HG03460 (cell line): ENCODE measurements at regions not wholly inside any gene's neighbourhood (a gene's known extent, or its start where the extent isn't known, plus 50 kb on each side); places are given as distances from the start of the nearest gene placed in this dataset.
A peak's percentile ranks its signal among the peaks of the same experiment; 100 is the strongest.

ENCODE experiments used
- ATAC-seq: cut with Tn5 transposase; IDR thresholded peaks from one replicate; pipeline ENCODE4 v1.9.1; 2021; ENCODE audit not compliant: unreplicated experiment

- ATAC-seq = no peak
These were observed 400.5 kb downstream of the LRIG3 start for GRCh38 chr12:58519839-58520238.

- ATAC-seq = no peak
These were observed 399.2 kb downstream of the LRIG3 start for GRCh38 chr12:58521152-58521551.

GRCh38 chr12:58521796-58522195 lies 398.5 kb downstream of the LRIG3 start:
- ATAC-seq = no peak

DNA sequence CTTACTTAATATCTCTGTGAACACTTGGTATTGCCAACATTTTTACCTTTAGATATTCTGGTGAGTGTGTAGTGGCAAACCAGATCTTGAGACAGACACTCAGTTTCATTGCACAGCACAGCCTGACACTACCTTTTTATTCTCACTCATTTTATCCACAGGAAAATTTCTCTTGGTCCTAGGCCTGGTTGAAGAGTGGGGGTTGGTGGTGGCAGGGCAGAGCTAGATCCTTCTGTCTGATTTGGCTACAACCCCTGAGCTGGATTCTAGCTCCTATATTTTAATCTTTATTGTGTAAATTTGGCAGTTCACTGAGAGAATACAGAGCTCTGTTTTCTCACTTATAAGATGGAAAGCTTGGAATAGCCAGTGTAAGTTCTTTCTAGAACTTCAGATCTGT lies 396.9 kb downstream of the LRIG3 start:
- no peak for ATAC-seq

DNA sequence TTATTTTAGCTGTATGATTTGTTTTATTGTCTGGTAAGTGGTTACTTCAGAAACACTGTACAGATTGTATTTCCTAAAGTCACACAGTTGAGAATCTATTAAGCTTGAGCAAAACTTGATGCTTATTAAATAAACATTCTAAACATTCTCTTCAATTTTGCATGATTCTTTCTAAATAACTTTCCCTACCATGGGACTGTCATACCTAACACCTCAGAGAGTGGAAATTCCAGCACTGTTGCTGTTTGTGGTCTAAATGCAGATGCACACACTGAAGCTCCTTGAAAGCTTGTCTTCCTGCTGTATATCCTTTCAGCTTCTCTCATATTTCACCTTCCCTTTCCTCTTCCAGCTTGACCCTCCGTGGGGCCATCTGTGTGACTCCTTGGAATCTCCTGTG lies 392.0 kb downstream of the LRIG3 start:
- no peak for ATAC-seq

- no peak for ATAC-seq
These were observed 391.1 kb downstream of the LRIG3 start for GRCh38 chr12:58529114-58529665.

- ATAC-seq = no peak
These were observed 390.2 kb downstream of the LRIG3 start for GRCh38 chr12:58529897-58530741.

DNA sequence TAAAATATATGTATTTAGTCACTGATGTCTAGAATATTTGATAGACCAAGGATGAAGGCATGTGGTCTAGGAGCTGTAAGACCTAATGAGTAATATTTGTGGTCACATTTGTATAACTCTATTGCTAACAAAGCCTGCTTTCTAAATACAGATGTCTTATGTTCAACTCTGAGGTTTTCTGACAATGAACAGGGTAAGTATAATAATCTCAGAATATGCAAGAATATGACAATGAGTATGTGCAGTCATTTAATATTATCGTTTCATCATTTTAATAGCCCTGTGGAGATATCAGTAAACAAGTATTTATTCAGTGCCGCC lies 389.6 kb downstream of the LRIG3 start:
- no peak for ATAC-seq

DNA sequence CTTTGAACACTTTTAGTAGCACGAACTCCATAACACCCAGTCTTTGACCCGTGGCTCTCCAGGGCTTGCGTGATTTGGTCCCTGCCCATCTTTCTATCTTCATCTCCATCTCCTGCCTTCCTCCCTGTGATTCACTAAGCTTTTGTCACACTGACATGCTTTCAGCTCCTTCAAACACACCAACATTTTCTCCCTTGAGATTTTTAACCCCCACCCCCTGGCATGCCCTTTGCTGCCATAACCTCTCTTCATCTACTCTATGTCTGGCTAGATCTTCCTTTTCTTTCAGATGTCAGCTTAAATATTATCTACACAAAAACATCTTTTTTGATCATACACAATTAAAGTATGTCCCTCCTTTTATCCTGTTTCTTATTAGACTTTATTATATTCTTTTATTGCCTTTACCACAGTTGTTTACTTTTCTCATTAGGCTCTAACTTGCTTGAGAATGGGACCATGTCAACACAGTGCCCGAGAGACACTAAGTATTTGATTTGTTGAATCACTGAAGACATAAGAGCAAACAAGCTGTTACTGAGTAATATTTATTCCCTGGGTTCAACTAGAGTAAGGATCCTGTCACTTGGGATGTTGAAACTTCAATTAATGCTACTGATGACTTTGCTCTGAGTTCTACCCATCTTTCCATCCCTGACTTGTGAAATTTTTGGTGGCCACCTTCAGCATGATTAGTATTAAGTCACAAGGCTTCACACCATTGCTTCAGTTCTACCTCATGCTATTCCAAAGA lies 387.3 kb downstream of the LRIG3 start:
- ATAC-seq = no peak

DNA sequence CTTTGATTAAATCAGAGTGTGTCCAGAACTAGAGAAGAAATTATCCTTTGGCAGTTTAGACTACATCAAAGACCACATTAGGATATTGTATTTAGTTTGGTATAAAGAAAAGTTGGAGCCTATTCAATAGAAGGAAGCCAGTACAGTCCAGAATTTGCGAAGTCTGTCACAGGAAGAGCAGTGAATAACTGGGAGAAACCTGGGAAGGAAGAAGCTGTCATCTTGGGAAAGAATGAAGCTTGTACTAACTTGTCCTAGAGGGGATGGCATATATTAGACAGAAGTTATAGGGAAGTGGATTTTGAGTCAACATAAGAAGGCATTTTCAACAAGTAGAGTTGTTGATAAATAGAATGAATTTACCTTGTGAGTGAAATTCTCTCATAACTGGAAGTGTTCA lies 386.7 kb downstream of the LRIG3 start:
- ATAC-seq = no peak

DNA sequence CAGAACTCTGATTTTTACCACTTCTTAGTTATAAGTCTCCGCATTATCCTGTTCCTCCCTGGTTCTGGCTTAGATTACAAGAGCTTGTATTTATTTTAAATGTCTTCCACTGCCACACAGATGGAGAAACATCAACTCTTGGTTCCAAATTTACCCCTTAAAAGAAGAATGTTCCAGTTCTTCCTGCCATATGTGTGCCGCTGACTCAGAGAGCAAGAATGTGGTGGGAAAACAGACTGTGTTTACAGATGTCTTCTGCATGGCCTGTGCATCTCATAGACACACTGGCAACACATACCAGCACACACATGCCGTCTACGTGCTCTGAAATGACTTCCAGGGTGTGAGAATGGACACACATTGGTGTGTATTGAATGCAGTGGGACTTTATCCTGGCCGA lies 383.0 kb downstream of the LRIG3 start:
- no peak for ATAC-seq

- no peak for ATAC-seq
These were observed 381.0 kb downstream of the LRIG3 start for GRCh38 chr12:58539295-58539694.

DNA sequence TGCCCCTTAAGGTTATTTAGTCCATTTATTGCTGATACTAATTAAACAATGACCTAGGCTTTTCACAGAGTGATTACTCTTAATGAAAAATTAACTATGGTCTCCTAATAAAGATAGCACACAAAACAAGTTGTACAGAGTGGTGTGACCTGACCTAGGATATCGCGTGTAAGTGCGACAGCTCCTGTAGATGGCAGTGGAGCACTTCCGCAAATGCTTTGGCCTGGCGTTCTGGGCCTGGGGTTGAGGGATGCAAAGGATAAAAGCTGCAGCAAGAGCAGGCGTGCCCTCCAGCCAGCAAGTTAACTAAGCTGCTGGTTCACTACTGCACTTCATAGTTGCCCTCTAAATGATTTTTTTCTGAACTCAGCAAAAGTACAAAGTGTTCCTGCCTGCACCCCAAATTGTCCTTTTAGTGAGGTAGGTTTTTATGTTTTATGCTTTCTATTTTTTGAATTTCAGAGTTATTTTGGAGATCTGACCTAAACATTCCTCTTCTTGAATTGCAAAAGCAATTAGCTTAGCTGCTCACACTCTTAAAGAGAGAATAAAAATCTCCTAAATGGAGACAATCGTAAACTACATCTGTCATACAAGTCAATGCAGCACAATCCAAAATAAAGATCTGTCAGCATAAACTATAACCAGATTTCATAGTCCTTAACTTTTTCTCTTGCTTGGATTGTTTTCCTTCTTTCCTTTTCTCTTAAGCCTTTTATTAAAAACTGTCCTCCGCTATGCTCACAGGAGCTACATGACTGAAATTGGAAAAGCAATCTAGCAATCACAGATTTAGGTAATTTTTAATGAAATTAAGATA lies 379.6 kb downstream of the LRIG3 start:
- peak; percentile 81 for ATAC-seq

GRCh38 chr12:58541300-58541690 lies 379.0 kb downstream of the LRIG3 start:
- no peak for ATAC-seq

DNA sequence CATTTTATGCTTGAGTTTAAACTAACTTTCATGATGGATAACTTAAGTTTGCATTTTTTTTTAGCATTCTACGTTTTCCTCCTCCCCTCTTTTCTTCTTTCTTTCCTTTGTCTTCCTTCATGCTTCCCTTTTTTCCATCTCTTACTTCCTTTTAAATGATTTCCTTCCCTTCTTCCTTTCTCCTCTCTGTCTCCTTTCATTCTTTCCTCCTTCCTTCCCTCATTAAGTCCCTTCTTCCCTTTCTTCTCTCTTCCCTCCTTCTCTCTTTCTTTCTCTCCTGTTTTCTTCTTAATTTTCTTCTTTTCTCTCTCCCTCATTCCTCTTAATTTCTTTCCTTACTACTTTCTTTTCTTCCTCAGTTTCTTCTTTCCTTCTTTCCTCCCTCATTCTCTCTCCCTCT lies 376.0 kb downstream of the LRIG3 start:
- no peak for ATAC-seq

GRCh38 chr12:58547217-58547616 lies 373.1 kb downstream of the LRIG3 start:
- ATAC-seq = no peak

DNA sequence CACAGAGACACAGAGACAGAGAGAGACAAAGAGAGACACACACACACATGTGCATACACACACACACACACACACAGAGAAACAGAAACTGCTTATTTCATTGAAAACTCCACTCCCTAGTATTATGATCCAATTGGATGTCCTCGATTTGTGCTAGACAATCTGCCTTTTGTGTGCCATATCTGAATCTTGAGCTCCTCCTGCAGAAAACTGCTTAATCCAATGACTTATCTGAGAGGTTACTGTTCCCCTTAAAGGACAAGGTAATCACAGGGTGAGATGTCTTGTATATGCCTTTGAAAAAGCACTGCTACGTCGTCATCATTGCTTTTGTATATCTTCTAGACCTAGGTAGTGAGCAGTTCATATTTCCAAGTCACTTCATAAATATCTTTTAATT lies 371.5 kb downstream of the LRIG3 start:
- no peak for ATAC-seq

- ATAC-seq = no peak
These were observed 365.7 kb downstream of the LRIG3 start for GRCh38 chr12:58554522-58555157.

GRCh38 chr12:58557171-58557570 lies 363.1 kb downstream of the LRIG3 start:
- ATAC-seq = no peak

- ATAC-seq = no peak
These were observed 362.6 kb downstream of the LRIG3 start for GRCh38 chr12:58557661-58558060.

- no peak for ATAC-seq
These were observed 356.7 kb downstream of the LRIG3 start for GRCh38 chr12:58563621-58564020.
